ENCODE measurements at regions not wholly inside any gene's neighbourhood (a gene's known extent, or its start where the extent isn't known, plus 50 kb on each side); places are given as distances from the start of the nearest gene placed in this dataset.
"Not testable (repeated sequence)": the region's sequence is repeated elsewhere in the genome, so short reads cannot be mapped to it uniquely, and the experiment has no call there.

GRCh38 chr9:73444821-73445220 is 293.2 kb downstream of the ANXA1 start:
- H3K27ac ChIP-seq: no peak overlapping the region
- DNase-seq (ENCODE audit: low read depth, low spot score): no peak

GRCh38 chr9:73445384-73445783 is 293.7 kb downstream of the ANXA1 start:
- H3K27ac ChIP-seq; DNase-seq (ENCODE audit: low read depth, low spot score): not testable (repeated sequence)

GRCh38 chr9:73446306-73446705 is 294.6 kb downstream of the ANXA1 start:
- no peak for DNase-seq (ENCODE audit: low read depth, low spot score)
- no peak overlapping the region for H3K27ac ChIP-seq

- H3K27ac ChIP-seq: no peak overlapping the region
- no peak for DNase-seq (ENCODE audit: low read depth, low spot score)
These were observed 299.3 kb downstream of the ANXA1 start for GRCh38 chr9:73451003-73451402.

GRCh38 chr9:73459817-73460216 is 308.2 kb downstream of the ANXA1 start:
- DNase-seq (ENCODE audit: low read depth, low spot score): no peak

GRCh38 chr9:73468716-73469115 is 317.1 kb downstream of the ANXA1 start:
- DNase-seq (ENCODE audit: low read depth, low spot score): no peak
- no peak overlapping the region for H3K27ac ChIP-seq

More at GRCh38 chr9:73459817-73460216, 308.2 kb downstream of the ANXA1 start:
- H3K27ac ChIP-seq: no peak overlapping the region

GRCh38 chr9:73470766-73471165 is 319.1 kb downstream of the ANXA1 start:
- no peak overlapping the region for H3K27ac ChIP-seq
- DNase-seq (ENCODE audit: low read depth, low spot score): no peak

- DNase-seq (ENCODE audit: low read depth, low spot score): no peak
- H3K27ac ChIP-seq: no peak overlapping the region
These were observed 322.4 kb downstream of the ANXA1 start for GRCh38 chr9:73474002-73474600.

GRCh38 chr9:73474625-73475024 is 323.0 kb downstream of the ANXA1 start:
- no peak for DNase-seq (ENCODE audit: low read depth, low spot score)
- no peak overlapping the region for H3K27ac ChIP-seq

GRCh38 chr9:73494894-73495293 is 343.2 kb downstream of the ANXA1 start:
- no peak for DNase-seq (ENCODE audit: low read depth, low spot score)
- no peak overlapping the region for H3K27ac ChIP-seq

- DNase-seq (ENCODE audit: low read depth, low spot score): no peak
- no peak overlapping the region for H3K27ac ChIP-seq
These were observed 346.1 kb downstream of the ANXA1 start for GRCh38 chr9:73497796-73498195.

- peak; percentile 18 for DNase-seq (ENCODE audit: low read depth, low spot score)
- H3K27ac ChIP-seq: no peak overlapping the region
These were observed 363.6 kb downstream of the ANXA1 start for GRCh38 chr9:73515216-73515615.

GRCh38 chr9:73523391-73523790 is 371.7 kb downstream of the ANXA1 start:
- H3K27ac ChIP-seq: no peak overlapping the region
- DNase-seq (ENCODE audit: low read depth, low spot score): no peak

- no peak for DNase-seq (ENCODE audit: low read depth, low spot score)
- no peak overlapping the region for H3K27ac ChIP-seq
These were observed 373.7 kb downstream of the ANXA1 start for GRCh38 chr9:73525350-73525749.

GRCh38 chr9:73527521-73527920 is 375.9 kb downstream of the ANXA1 start:
- no peak overlapping the region for H3K27ac ChIP-seq
- peak; percentile 12 for DNase-seq (ENCODE audit: low read depth, low spot score)

GRCh38 chr9:73528926-73529325 is 377.3 kb downstream of the ANXA1 start:
- DNase-seq (ENCODE audit: low read depth, low spot score): no peak
- no peak overlapping the region for H3K27ac ChIP-seq

- no peak overlapping the region for H3K27ac ChIP-seq
- DNase-seq (ENCODE audit: low read depth, low spot score): no peak
These were observed 378.0 kb downstream of the ANXA1 start for GRCh38 chr9:73529666-73530065.

GRCh38 chr9:73531051-73531532 is 379.4 kb downstream of the ANXA1 start:
- H3K27ac ChIP-seq: no peak overlapping the region
- no peak for DNase-seq (ENCODE audit: low read depth, low spot score)

GRCh38 chr9:73531658-73532057 is 380.0 kb downstream of the ANXA1 start:
- no peak overlapping the region for H3K27ac ChIP-seq
- no peak for DNase-seq (ENCODE audit: low read depth, low spot score)

- no peak overlapping the region for H3K27ac ChIP-seq
- no peak for DNase-seq (ENCODE audit: low read depth, low spot score)
These were observed 381.3 kb downstream of the ANXA1 start for GRCh38 chr9:73532985-73533384.

GRCh38 chr9:73536403-73536802 is 384.7 kb downstream of the ANXA1 start:
- peak; percentile 14 for DNase-seq (ENCODE audit: low read depth, low spot score)
- H3K27ac ChIP-seq: no peak overlapping the region

GRCh38 chr9:73537561-73537960 is 385.9 kb downstream of the ANXA1 start:
- H3K27ac ChIP-seq: no peak overlapping the region
- no peak for DNase-seq (ENCODE audit: low read depth, low spot score)
